ENCODE measurements at regions not wholly inside any gene's neighbourhood (a gene's known extent, or its start where the extent isn't known, plus 50 kb on each side); places are given as distances from the start of the nearest gene placed in this dataset.

GRCh38 chr2:144074450-144074849, 445.5 kb downstream of the ZEB2 start:
- Histone ChIP-seq H3K4me1 (ENCODE audit: control insufficient read depth in 1 of 2, low read depth in 2 of 2) (peaks cover 0 to 5% of the 10 kb centered on the region in 2 donors), H3K9me3 (no peaks in the 10 kb centered on the region), H3K27me3 (replicated peaks; ENCODE audit: insufficient read depth) (no peaks in the 10 kb centered on the region), H3K36me3 (no peaks in the 10 kb centered on the region), H3K4me3 (no peak overlapping the region), H3K27ac (no peak overlapping the region)
- no peak for DNase-seq (ENCODE audit: low spot score)
- ATAC-seq (ENCODE audit: insufficient number of reproducible peaks, low FRiP score, low read depth), result no peak
- TF ChIP-seq, protein P1, sequence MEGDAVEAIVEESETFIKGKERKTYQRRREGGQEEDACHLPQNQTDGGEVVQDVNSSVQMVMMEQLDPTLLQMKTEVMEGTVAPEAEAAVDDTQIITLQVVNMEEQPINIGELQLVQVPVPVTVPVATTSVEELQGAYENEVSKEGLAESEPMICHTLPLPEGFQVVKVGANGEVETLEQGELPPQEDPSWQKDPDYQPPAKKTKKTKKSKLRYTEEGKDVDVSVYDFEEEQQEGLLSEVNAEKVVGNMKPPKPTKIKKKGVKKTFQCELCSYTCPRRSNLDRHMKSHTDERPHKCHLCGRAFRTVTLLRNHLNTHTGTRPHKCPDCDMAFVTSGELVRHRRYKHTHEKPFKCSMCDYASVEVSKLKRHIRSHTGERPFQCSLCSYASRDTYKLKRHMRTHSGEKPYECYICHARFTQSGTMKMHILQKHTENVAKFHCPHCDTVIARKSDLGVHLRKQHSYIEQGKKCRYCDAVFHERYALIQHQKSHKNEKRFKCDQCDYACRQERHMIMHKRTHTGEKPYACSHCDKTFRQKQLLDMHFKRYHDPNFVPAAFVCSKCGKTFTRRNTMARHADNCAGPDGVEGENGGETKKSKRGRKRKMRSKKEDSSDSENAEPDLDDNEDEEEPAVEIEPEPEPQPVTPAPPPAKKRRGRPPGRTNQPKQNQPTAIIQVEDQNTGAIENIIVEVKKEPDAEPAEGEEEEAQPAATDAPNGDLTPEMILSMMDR (IDR thresholded peaks at IDR 0.05), result no peak

DNA sequence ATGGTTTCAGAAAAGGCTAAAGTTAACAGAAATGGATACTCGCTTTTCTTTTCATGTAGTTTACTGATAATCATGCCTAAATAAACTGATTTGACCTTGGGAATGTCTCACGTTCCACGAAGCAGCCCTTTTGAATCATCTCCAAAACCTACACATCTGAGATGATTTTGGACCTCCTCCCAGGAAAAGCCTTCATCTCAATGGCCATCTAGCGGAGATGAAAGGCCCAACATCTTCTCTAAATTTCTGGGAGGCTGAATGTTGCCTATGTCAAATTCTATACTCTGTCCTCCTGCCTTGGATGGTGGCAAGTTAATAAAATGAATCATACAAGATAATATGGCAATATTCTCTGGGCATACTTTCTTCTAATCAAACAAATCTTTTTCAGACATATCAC, 448.5 kb downstream of the ZEB2 start:
- H3K4me3 ChIP-seq, result peak overlapping the region; percentile 25
- H3K4me1 ChIP-seq (ENCODE audit: control insufficient read depth in 1 of 2, low read depth in 2 of 2), result peaks cover 0 to 5% of the 10 kb centered on the region in 2 donors
- H3K27me3 ChIP-seq (replicated peaks; ENCODE audit: insufficient read depth), result no peaks in the 10 kb centered on the region
- H3K9me3 ChIP-seq, result no peaks in the 10 kb centered on the region
- no peaks in the 10 kb centered on the region for H3K36me3 ChIP-seq
- H3K27ac ChIP-seq, result no peak overlapping the region
- DNase-seq (ENCODE audit: low spot score) (no peak), ATAC-seq (ENCODE audit: insufficient number of reproducible peaks, low FRiP score, low read depth) (no peak)
- TF ChIP-seq, protein P1 (IDR thresholded peaks at IDR 0.05), result peak; percentile 31

- Histone ChIP-seq H3K4me1 (ENCODE audit: control insufficient read depth in 1 of 2, low read depth in 2 of 2) (peaks cover 0 to 5% of the 10 kb centered on the region in 2 donors), H3K27ac (no peak overlapping the region), H3K4me3 (no peak overlapping the region), H3K27me3 (replicated peaks; ENCODE audit: insufficient read depth) (no peaks in the 10 kb centered on the region), H3K36me3 (no peaks in the 10 kb centered on the region), H3K9me3 (no peaks in the 10 kb centered on the region)
- TF ChIP-seq, protein P1 (IDR thresholded peaks at IDR 0.05), result no peak
- ATAC-seq (ENCODE audit: insufficient number of reproducible peaks, low FRiP score, low read depth) (no peak), DNase-seq (ENCODE audit: low spot score) (no peak)
These were observed 452.4 kb downstream of the ZEB2 start for GRCh38 chr2:144067506-144067905.

DNA sequence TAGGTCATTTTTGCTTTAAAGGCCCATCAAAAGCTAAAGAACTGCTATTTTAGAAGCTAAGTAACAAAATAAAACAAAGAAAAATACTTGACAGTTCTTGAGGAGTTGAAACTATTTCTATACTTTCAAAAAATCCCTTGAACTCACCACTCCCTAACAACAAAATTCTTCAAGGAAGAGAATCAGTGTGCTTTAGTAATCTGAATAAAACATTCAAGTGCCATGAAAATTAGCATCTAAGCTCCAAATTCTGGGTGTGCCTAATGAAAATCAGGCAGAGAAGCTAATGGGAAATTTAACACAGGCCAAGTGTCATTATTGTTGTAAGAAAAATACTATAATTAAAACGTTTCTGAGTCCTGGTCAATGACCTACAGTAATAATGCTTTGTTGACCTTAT, 456.3 kb downstream of the ZEB2 start:
- Histone ChIP-seq H3K4me1 (ENCODE audit: control insufficient read depth in 1 of 2, low read depth in 2 of 2) (no peaks in the 10 kb centered on the region), H3K36me3 (no peaks in the 10 kb centered on the region), H3K27me3 (replicated peaks; ENCODE audit: insufficient read depth) (no peaks in the 10 kb centered on the region), H3K27ac (no peak overlapping the region), H3K4me3 (no peak overlapping the region), H3K9me3 (no peaks in the 10 kb centered on the region)
- DNase-seq (ENCODE audit: low spot score) (no peak), ATAC-seq (ENCODE audit: insufficient number of reproducible peaks, low FRiP score, low read depth) (no peak)
- TF ChIP-seq, protein P1 (IDR thresholded peaks at IDR 0.05), result no peak

DNA sequence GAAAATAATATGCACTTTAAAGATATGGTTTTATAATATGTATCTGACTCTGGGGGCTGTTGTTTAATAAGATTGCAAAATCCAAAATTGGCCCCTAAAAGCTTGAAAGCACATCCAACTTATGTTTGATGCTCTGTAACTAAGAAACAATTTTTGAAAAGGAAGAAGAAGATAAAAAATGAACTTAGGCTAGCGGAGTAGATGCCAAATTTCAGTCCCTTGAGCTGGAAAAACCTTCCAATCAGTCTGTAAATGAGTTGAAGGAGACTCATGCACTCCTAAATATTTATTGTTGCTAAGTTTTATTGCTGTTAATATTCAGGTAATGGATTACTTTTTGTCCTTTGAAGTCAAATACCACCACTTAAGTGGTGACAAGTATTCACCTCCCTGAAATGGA, 465.0 kb downstream of the ZEB2 start:
- ATAC-seq (ENCODE audit: insufficient number of reproducible peaks, low FRiP score, low read depth) (no peak), DNase-seq (ENCODE audit: low spot score) (no peak)
- H3K27ac ChIP-seq, result no peak overlapping the region
- TF ChIP-seq, protein P1 (IDR thresholded peaks at IDR 0.05), result no peak
- no peaks in the 10 kb centered on the region for H3K27me3 ChIP-seq (replicated peaks; ENCODE audit: insufficient read depth)
- no peak overlapping the region for H3K4me3 ChIP-seq
- no peaks in the 10 kb centered on the region for H3K9me3 ChIP-seq
- H3K36me3 ChIP-seq, result no peaks in the 10 kb centered on the region
- no peaks in the 10 kb centered on the region for H3K4me1 ChIP-seq (ENCODE audit: control insufficient read depth in 1 of 2, low read depth in 2 of 2)

All from thoracic aorta (tissue), 2 donors.